HuH-7.5 (cell line): ENCODE measurements at regions not wholly inside any gene's neighbourhood (a gene's known extent, or its start where the extent isn't known, plus 50 kb on each side); places are given as distances from the start of the nearest gene placed in this dataset.

Source experiments
- DNase-seq: peaks from one replicate; pipeline ENCODE4 v3.0.0; 2011; ENCODE audit warnings: low spot score

- no peak for DNase-seq
Measured at GRCh38 chr15:93553167-93553935, 464.3 kb upstream of the RGMA start.

GRCh38 chr15:93543093-93543492, 454.1 kb upstream of the RGMA start:
- no peak for DNase-seq

DNA sequence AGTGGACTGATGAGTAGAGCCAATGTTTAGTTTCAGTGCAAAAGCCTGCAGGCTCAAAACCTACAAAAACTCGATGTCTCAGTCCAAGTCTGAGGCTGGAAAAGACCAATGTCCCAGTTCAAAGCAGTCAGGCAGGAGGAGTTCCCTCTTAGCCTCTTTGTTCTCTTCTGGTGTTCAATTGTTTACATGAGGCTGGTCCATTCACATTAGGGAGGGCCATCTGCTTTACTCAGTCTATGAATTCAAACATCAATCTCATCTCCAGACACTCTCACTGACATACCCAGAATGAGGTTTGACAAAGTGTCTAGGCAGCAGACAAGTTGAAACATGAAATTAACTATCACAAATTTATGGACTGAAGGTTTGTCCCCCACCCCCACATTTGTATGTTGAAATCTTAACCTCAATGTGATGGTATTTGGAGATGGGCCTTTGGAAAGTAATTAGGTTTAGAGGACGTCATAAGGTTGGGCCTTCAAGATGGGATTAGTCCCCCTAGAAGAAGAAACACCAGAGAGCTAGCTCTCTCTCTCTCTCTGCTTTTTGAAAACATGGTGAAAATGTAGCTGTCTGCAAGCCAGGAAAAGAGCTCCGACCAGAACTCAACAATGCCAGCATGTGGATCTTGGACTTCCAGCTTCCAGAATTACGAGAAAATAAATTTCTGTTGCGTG, 438.5 kb upstream of the RGMA start:
- no peak for DNase-seq

DNA sequence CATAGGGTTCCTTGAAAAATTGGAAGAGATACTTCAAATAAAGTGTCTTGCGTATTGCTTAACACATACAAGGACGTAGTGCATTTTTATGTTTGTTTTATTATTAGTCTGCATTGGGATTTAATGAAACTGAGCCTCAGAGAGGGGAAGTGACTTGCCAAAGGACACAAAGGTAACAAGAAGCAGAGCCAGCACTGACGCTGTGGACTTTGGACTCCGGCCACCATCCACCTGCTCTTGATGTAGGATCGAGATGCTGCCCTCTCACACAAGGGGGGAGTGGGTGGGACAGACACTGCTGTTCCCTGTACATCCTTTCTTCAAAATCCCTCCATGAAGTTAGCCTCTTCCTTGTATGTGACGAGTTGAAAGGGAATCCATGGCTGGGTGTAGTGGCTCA, 435.4 kb upstream of the RGMA start:
- DNase-seq: no peak

GRCh38 chr15:93523481-93523880, 434.5 kb upstream of the RGMA start:
- no peak for DNase-seq

GRCh38 chr15:93520206-93520605, 431.2 kb upstream of the RGMA start:
- no peak for DNase-seq

GRCh38 chr15:93519599-93519998, 430.6 kb upstream of the RGMA start:
- DNase-seq: no peak

DNA sequence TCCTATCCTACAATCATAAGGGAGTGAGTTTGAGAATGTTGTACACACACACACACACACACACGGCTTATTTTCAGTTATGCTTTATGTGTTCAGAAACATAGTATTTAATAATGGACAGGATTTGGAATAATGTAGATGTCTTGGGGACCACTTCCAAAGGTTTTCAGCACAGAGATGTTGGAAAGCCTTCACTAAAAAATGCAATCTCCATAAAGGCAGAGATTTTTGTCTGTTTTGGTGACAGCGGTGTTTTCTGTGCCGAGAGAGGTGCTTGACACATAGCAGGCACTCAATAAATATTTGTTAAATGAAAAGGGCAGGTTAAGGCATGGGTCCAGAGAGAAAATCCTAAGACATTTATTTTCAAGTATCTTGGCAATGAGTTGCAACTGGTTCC, 428.2 kb upstream of the RGMA start:
- no peak for DNase-seq

DNA sequence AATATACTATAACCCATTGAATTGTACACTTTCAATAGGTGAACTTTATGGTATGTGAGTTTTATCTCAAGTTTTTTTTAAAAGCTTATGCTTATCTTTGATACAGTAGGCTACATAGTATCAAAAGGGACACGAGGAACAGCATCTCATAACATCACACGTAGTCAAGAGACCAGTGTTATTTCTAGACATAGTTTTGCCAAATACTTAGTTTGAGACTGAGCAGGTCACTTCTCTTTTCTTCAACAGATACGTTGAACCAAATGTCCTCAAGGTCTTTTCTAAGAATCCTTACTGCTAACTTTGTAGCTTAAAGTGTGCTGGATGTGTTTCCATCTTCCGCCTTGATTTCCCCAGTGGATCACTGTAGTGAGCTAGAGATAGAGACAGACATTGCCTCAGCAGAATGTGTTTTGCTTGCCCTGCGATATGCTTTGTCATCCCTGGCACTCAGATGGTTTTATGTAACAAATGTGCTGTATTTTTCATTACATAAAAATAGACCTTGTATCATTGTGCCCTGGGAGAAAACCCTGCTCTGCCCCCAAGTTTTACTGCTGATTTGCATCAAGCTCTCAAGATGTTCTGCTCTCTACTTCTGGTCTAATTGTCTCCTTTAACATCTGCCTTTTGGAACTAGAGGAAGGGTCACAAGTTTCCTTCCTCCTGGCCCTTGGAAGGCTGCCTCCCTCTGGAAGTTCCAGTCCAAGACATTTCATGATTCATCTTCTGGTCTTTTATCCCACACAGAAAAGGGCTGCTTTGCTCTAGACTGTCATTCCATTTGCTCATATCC, 426.4 kb upstream of the RGMA start:
- no peak for DNase-seq

GRCh38 chr15:93506646-93507045, 417.6 kb upstream of the RGMA start:
- no peak for DNase-seq

- DNase-seq: no peak
Measured at GRCh38 chr15:93505506-93505905, 416.5 kb upstream of the RGMA start.

- no peak for DNase-seq
Measured at GRCh38 chr15:93501946-93502345, 412.9 kb upstream of the RGMA start.

DNA sequence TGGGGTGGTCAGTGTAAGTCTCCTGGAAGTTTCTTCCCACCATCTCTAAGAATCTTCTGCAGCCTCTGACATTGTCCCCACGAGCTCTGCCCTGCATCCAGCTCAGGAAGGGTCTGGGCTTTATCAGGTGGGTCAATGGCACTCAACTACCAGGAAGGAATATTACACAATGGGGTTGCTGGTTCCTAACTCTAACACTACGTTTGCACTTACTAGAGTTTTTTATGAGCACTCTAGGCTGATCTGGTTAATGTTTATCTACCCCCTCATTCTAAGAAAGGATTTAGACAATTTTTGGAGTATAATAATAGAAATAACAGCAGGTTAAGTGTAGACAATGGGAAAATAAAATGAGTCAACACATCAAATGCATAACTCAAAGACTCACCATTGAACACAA, 411.1 kb upstream of the RGMA start:
- no peak for DNase-seq

DNA sequence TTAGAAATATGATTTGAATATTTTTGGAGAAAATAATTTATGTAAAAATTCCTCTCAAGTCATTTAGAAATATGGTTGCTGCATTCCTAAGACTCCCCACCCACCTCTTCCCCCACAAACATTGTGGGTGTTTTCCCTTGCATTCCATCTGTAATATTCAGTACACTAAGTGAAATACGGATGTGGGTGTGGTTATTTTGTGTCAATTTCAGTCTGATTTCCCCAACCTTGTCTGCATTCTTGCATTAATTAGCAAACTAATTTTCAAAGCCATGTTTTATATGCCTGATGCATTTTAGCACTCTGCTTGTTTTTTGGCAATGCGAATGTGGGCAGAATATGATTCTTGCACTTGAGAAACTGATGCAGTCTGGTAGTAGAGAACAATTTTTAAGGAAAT, 408.3 kb upstream of the RGMA start:
- DNase-seq: no peak

DNA sequence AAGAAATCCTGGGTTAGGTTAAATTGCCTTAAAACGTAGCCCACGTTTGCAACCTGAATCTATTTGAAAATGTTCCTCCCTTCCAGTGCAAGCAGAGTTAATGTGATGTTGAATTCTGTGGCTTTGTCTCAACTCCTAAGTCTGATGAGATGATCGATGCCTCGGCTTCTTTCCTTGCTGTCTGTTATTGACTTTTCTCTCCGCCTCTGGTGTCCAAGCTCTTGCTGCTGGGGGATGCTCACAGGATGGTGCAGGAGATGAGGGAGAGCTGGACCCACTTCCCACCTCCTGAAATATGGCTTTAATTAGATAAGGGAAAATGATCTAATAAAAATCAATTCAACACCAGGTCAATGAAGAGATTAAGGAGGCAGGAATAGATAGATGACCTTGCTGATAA, 407.9 kb upstream of the RGMA start:
- no peak for DNase-seq

GRCh38 chr15:93495799-93496637, 407.0 kb upstream of the RGMA start:
- no peak for DNase-seq

DNA sequence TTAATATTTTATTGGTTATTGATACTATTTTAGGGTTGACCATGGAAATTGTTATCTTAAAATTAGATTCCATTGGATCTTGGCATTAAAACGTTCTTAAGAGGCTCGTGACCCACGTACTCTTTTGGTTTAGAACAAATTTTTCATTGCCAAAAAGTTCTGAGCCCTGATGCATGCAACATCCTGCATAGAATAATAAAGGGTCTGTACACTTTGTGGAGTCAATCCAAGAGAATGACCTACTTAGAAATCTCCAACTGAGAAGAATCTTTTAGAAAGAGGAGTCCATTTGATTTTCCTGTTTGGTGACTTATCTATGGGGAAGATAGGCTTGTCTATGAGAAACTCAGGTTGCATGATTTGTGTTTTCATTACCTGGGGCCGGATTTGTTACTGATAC, 404.2 kb upstream of the RGMA start:
- no peak for DNase-seq

- no peak for DNase-seq
Measured at GRCh38 chr15:93491291-93491690, 402.3 kb upstream of the RGMA start.

- no peak for DNase-seq
Measured at GRCh38 chr15:93488296-93488713, 399.3 kb upstream of the RGMA start.

DNA sequence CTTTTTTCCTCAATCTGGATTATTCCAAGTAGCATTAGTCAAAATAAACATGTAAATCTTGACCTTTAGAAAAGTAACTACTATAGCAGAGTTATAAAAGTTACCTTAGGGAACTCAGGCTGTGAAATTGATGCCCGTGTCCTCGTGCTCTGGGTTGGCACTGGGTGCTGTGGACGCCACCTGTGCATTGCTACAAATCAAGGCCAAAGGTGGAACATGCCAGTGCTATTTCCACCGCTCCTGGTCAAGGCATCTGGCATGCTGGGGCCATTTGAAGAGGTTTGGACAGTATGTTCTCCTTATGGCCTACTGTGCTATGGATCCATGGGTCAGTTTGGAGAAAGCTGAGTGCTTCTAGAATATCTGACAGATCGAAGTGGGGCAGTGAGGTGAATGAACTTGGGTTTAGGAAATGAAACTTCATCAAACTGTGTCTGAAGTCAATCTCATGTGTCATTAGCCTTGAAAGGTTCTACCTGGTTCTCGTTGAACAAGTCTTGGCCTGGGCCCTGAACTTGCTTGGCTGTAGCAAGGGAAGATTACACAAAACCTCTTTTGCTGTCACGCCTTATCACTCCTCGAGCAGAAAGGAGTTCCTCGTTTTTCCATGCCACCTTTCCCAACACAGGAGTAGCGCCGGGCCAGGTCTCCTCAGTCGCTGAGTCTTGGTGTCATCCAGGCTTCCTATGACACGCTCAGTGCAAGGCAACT, 397.6 kb upstream of the RGMA start:
- DNase-seq: no peak
